Right lobe of liver (tissue), 4 donors: ENCODE measurements at regions not wholly inside any gene's neighbourhood (a gene's known extent, or its start where the extent isn't known, plus 50 kb on each side); places are given as distances from the start of the nearest gene placed in this dataset.

Experiments used
- CTCF ChIP-seq, 4 donors: fragments of 200-600 bp in 3 of 4; fragments of 450-650 bp in 1 of 4; IDR thresholded peaks; one replicate each; pipeline versions ENCODE4 v1.5.1 to v1.8.0; 2016 to 2022; ENCODE audit warnings: antibody characterized with exemption in 4 of 4, mild to moderate bottlenecking in 2 of 4
- POLR2A ChIP-seq: fragments of 450-650 bp; IDR thresholded peaks from one replicate; pipeline ENCODE4 v1.6.1; 2017; ENCODE audit warnings: antibody characterized with exemption, mild to moderate bottlenecking
- donor health status: DM: no; HTN: no; CAD: no.
- donor health status: DM: no; HTN: no; CAD: no.
- donor health status: DM: no; HTN: yes; CAD: no.

- TF ChIP-seq CTCF (IDR thresholded peaks at IDR 0.05) (no peak), POLR2A (no peak)
Observed at GRCh38 chrY:12444200-12444599, 256.8 kb upstream of the USP9Y start.
